ENCODE measurements at regions not wholly inside any gene's neighbourhood (a gene's known extent, or its start where the extent isn't known, plus 50 kb on each side); places are given as distances from the start of the nearest gene placed in this dataset.

GRCh38 chr2:220209093-220209492 lies 581.7 kb downstream of the SLC4A3 start:
- no peak for DNase-seq
- POLR2A ChIA-PET = no interaction called here
- Mint-ChIP-seq H3K36me3 (ENCODE audit: low read depth) (no peaks in the 10 kb centered on the region), H3K9me3 (no peaks in the 10 kb centered on the region), H3K27ac (no peak overlapping the region), H3K4me3 (no peak overlapping the region), H3K4me1 (no peaks in the 10 kb centered on the region), H3K27me3 (no peaks in the 10 kb centered on the region)
- no peak for TF ChIP-seq CTCF (IDR thresholded peaks at IDR 0.05)
- intact Hi-C loops (cut with micrococcal nuclease) = no loop called here
- ATAC-seq (ENCODE audit: low read depth) = no peak
- CTCF ChIA-PET = no interaction called here

- H3K4me3 Mint-ChIP-seq = no peak overlapping the region
- no peaks in the 10 kb centered on the region for H3K27me3 Mint-ChIP-seq
- CTCF ChIA-PET = no interaction called here
- ATAC-seq (ENCODE audit: low read depth) (no peak), DNase-seq (no peak)
- H3K9me3 Mint-ChIP-seq = no peaks in the 10 kb centered on the region
- no peaks in the 10 kb centered on the region for H3K4me1 Mint-ChIP-seq
- POLR2A ChIA-PET = no interaction called here
- TF ChIP-seq CTCF (IDR thresholded peaks at IDR 0.05) = no peak
- no peak overlapping the region for H3K27ac Mint-ChIP-seq
- no peaks in the 10 kb centered on the region for H3K36me3 Mint-ChIP-seq (ENCODE audit: low read depth)
- intact Hi-C loops (cut with micrococcal nuclease) = no loop called here
These were observed 582.3 kb downstream of the SLC4A3 start for GRCh38 chr2:220209751-220210150.

- DNase-seq (no peak), ATAC-seq (ENCODE audit: low read depth) (no peak)
- TF ChIP-seq CTCF (IDR thresholded peaks at IDR 0.05) = no peak
- intact Hi-C loops (cut with micrococcal nuclease) = no loop called here
- Mint-ChIP-seq H3K9me3 (no peaks in the 10 kb centered on the region), H3K27me3 (no peaks in the 10 kb centered on the region), H3K36me3 (ENCODE audit: low read depth) (no peaks in the 10 kb centered on the region), H3K27ac (no peak overlapping the region), H3K4me3 (no peak overlapping the region), H3K4me1 (no peaks in the 10 kb centered on the region)
- ChIA-PET POLR2A (no interaction called here), CTCF (no interaction called here)
These were observed 585.1 kb downstream of the SLC4A3 start for GRCh38 chr2:220212296-220213080.

GRCh38 chr2:220215785-220216184 lies 588.4 kb downstream of the SLC4A3 start:
- ChIA-PET CTCF (no interaction called here), POLR2A (no interaction called here)
- H3K27ac Mint-ChIP-seq = no peak overlapping the region
- H3K9me3 Mint-ChIP-seq = peaks cover 2% of the 10 kb centered on the region
- ATAC-seq (ENCODE audit: low read depth) (no peak), DNase-seq (no peak)
- no peaks in the 10 kb centered on the region for H3K36me3 Mint-ChIP-seq (ENCODE audit: low read depth)
- intact Hi-C loops (cut with micrococcal nuclease) = no loop called here
- no peaks in the 10 kb centered on the region for H3K4me1 Mint-ChIP-seq
- H3K27me3 Mint-ChIP-seq = no peaks in the 10 kb centered on the region
- no peak for TF ChIP-seq CTCF (IDR thresholded peaks at IDR 0.05)
- no peak overlapping the region for H3K4me3 Mint-ChIP-seq

GRCh38 chr2:220219371-220219770 lies 591.9 kb downstream of the SLC4A3 start:
- no peak overlapping the region for H3K27ac Mint-ChIP-seq
- no peak for DNase-seq
- CTCF ChIA-PET = no interaction called here

More at GRCh38 chr2:220219371-220219770, 591.9 kb downstream of the SLC4A3 start:
- POLR2A ChIA-PET = no interaction called here
- no peaks in the 10 kb centered on the region for H3K27me3 Mint-ChIP-seq
- ATAC-seq (ENCODE audit: low read depth) = no peak
- H3K9me3 Mint-ChIP-seq = peaks cover 2% of the 10 kb centered on the region
- intact Hi-C loops (cut with micrococcal nuclease) = no loop called here
- H3K4me1 Mint-ChIP-seq = no peaks in the 10 kb centered on the region
- H3K4me3 Mint-ChIP-seq = no peak overlapping the region
- TF ChIP-seq CTCF (IDR thresholded peaks at IDR 0.05) = no peak
- no peaks in the 10 kb centered on the region for H3K36me3 Mint-ChIP-seq (ENCODE audit: low read depth)
